MG63 (cell line): ENCODE measurements at regions not wholly inside any gene's neighbourhood (a gene's known extent, or its start where the extent isn't known, plus 50 kb on each side); places are given as distances from the start of the nearest gene placed in this dataset.

Source experiments
- DNase-seq: peaks from one replicate; pipeline ENCODE4 v3.0.0-alpha.2; 2020
- H3K27me3 ChIP-seq: fragments of 250-450 bp; sonication (Bioruptor Pico); 2 replicates; pipeline ENCODE4 v1.5.1; 2020; ENCODE audit warnings: mild to moderate bottlenecking, moderate library complexity
- H3K36me3 ChIP-seq: fragments of 250-450 bp; sonication (Bioruptor Pico); 2 replicates; pipeline ENCODE4 v1.5.1; 2020; ENCODE audit warnings: mild to moderate bottlenecking, moderate library complexity
- H3K4me3 ChIP-seq: fragments of 250-450 bp; sonication (Bioruptor Pico); 2 replicates; pipeline ENCODE4 v1.5.1; 2020; ENCODE audit warnings: mild to moderate bottlenecking, moderate library complexity
- H3K9me3 ChIP-seq: fragments of 250-450 bp; sonication (Bioruptor Pico); 2 replicates; pipeline ENCODE4 v1.5.1; 2020; ENCODE audit warnings: mild to moderate bottlenecking, moderate library complexity

GRCh38 chr13:103568314-103568713 lies 502.1 kb upstream of the SLC10A2 start:
- Histone ChIP-seq H3K36me3 (no peaks in the 10 kb centered on the region), H3K9me3 (no peaks in the 10 kb centered on the region), H3K27me3 (no peaks in the 10 kb centered on the region), H3K4me3 (no peak overlapping the region)
- DNase-seq: no peak

- no peaks in the 10 kb centered on the region for H3K36me3 ChIP-seq
- no peak overlapping the region for H3K4me3 ChIP-seq
- no peaks in the 10 kb centered on the region for H3K9me3 ChIP-seq
- no peaks in the 10 kb centered on the region for H3K27me3 ChIP-seq
- DNase-seq: no peak
Observed at GRCh38 chr13:103557878-103558277, 491.7 kb upstream of the SLC10A2 start.

GRCh38 chr13:103556681-103557080 lies 490.5 kb upstream of the SLC10A2 start:
- Histone ChIP-seq H3K4me3 (no peak overlapping the region), H3K9me3 (no peaks in the 10 kb centered on the region), H3K36me3 (no peaks in the 10 kb centered on the region), H3K27me3 (no peaks in the 10 kb centered on the region)
- DNase-seq: no peak

GRCh38 chr13:103547914-103548313 lies 481.7 kb upstream of the SLC10A2 start:
- Histone ChIP-seq H3K27me3 (no peaks in the 10 kb centered on the region), H3K9me3 (no peaks in the 10 kb centered on the region), H3K4me3 (no peak overlapping the region), H3K36me3 (no peaks in the 10 kb centered on the region)
- DNase-seq: no peak

- no peak for DNase-seq
- Histone ChIP-seq H3K36me3 (no peaks in the 10 kb centered on the region), H3K4me3 (no peak overlapping the region), H3K9me3 (no peaks in the 10 kb centered on the region), H3K27me3 (no peaks in the 10 kb centered on the region)
Observed at GRCh38 chr13:103546271-103546670, 480.1 kb upstream of the SLC10A2 start.

- Histone ChIP-seq H3K9me3 (no peaks in the 10 kb centered on the region), H3K27me3 (no peaks in the 10 kb centered on the region), H3K4me3 (no peak overlapping the region), H3K36me3 (no peaks in the 10 kb centered on the region)
- DNase-seq: no peak
Observed at GRCh38 chr13:103542648-103543047, 476.4 kb upstream of the SLC10A2 start.

GRCh38 chr13:103540382-103540765 lies 474.2 kb upstream of the SLC10A2 start:
- no peak overlapping the region for H3K4me3 ChIP-seq
- H3K9me3 ChIP-seq: no peaks in the 10 kb centered on the region
- no peaks in the 10 kb centered on the region for H3K36me3 ChIP-seq
- DNase-seq: no peak
- H3K27me3 ChIP-seq: no peaks in the 10 kb centered on the region

GRCh38 chr13:103539721-103540381 lies 473.6 kb upstream of the SLC10A2 start:
- DNase-seq: no peak
- no peaks in the 10 kb centered on the region for H3K36me3 ChIP-seq
- no peak overlapping the region for H3K4me3 ChIP-seq
- no peaks in the 10 kb centered on the region for H3K27me3 ChIP-seq
- H3K9me3 ChIP-seq: no peaks in the 10 kb centered on the region

- H3K4me3 ChIP-seq: no peak overlapping the region
- H3K27me3 ChIP-seq: no peaks in the 10 kb centered on the region
- no peak for DNase-seq
- H3K36me3 ChIP-seq: no peaks in the 10 kb centered on the region
- H3K9me3 ChIP-seq: no peaks in the 10 kb centered on the region
Observed at GRCh38 chr13:103539265-103539664, 473.0 kb upstream of the SLC10A2 start.

- Histone ChIP-seq H3K4me3 (no peak overlapping the region), H3K36me3 (no peaks in the 10 kb centered on the region), H3K9me3 (no peaks in the 10 kb centered on the region), H3K27me3 (no peaks in the 10 kb centered on the region)
- no peak for DNase-seq
Observed at GRCh38 chr13:103537616-103538015, 471.4 kb upstream of the SLC10A2 start.

- Histone ChIP-seq H3K4me3 (no peak overlapping the region), H3K36me3 (no peaks in the 10 kb centered on the region), H3K27me3 (no peaks in the 10 kb centered on the region), H3K9me3 (no peaks in the 10 kb centered on the region)
- no peak for DNase-seq
Observed at GRCh38 chr13:103531278-103531677, 465.1 kb upstream of the SLC10A2 start.

GRCh38 chr13:103528437-103528836 lies 462.2 kb upstream of the SLC10A2 start:
- no peaks in the 10 kb centered on the region for H3K27me3 ChIP-seq
- no peaks in the 10 kb centered on the region for H3K36me3 ChIP-seq

GRCh38 chr13:103525530-103525929 lies 459.3 kb upstream of the SLC10A2 start:
- Histone ChIP-seq H3K9me3 (no peaks in the 10 kb centered on the region), H3K36me3 (no peaks in the 10 kb centered on the region)
- DNase-seq: no peak

More at GRCh38 chr13:103528437-103528836, 462.2 kb upstream of the SLC10A2 start:
- Histone ChIP-seq H3K4me3 (no peak overlapping the region), H3K9me3 (no peaks in the 10 kb centered on the region)
- no peak for DNase-seq

GRCh38 chr13:103523858-103524257 lies 457.6 kb upstream of the SLC10A2 start:
- no peak for DNase-seq
- Histone ChIP-seq H3K36me3 (no peaks in the 10 kb centered on the region), H3K4me3 (no peak overlapping the region), H3K27me3 (no peaks in the 10 kb centered on the region), H3K9me3 (no peaks in the 10 kb centered on the region)

More at GRCh38 chr13:103525530-103525929, 459.3 kb upstream of the SLC10A2 start:
- no peak overlapping the region for H3K4me3 ChIP-seq
- H3K27me3 ChIP-seq: no peaks in the 10 kb centered on the region

- Histone ChIP-seq H3K9me3 (no peaks in the 10 kb centered on the region), H3K4me3 (no peak overlapping the region), H3K27me3 (no peaks in the 10 kb centered on the region), H3K36me3 (no peaks in the 10 kb centered on the region)
- no peak for DNase-seq
Observed at GRCh38 chr13:103521532-103521931, 455.3 kb upstream of the SLC10A2 start.

GRCh38 chr13:103517768-103518102 lies 451.5 kb upstream of the SLC10A2 start:
- Histone ChIP-seq H3K27me3 (no peaks in the 10 kb centered on the region), H3K4me3 (no peak overlapping the region), H3K9me3 (no peaks in the 10 kb centered on the region), H3K36me3 (no peaks in the 10 kb centered on the region)
- DNase-seq: no peak

- Histone ChIP-seq H3K4me3 (no peak overlapping the region), H3K27me3 (no peaks in the 10 kb centered on the region), H3K9me3 (no peaks in the 10 kb centered on the region), H3K36me3 (no peaks in the 10 kb centered on the region)
- no peak for DNase-seq
Observed at GRCh38 chr13:103517066-103517767, 451.0 kb upstream of the SLC10A2 start.
